HepG2 (cell line): ENCODE measurements at regions not wholly inside any gene's neighbourhood (a gene's known extent, or its start where the extent isn't known, plus 50 kb on each side); places are given as distances from the start of the nearest gene placed in this dataset.

Source experiments
- ATAC-seq: fragments of 200-7000 bp; cut with Tn5 transposase; 3 replicates; pipeline ENCODE4 v1.9.1; 2020; ENCODE audit warnings: mild to moderate bottlenecking, moderate library complexity
- BruUV-seq: library from RNA; stranded (reverse); fragments of 400-500 nt; replicated peaks from 2 replicates; lab custom pipeline; 2021; lab: Mats Ljungman, UMichigan
- CTCF ChIA-PET: fragments of 300-600 bp; formaldehyde crosslinking; extraction: SDS; loops from one replicate; lab custom pipeline; 2021; ENCODE audit warnings: low total read pairs, inconsistent platforms, low intra/inter-chr PET ratio; lab: Yijun Ruan, JAX
- POLR2A ChIA-PET: fragments of 350-600 bp; sonication (Branson Sonifier 250); formaldehyde crosslinking; loops from one replicate; lab custom pipeline; 2020; ENCODE audit warnings: antibody characterized with exemption, inconsistent platforms; lab: Yijun Ruan, JAX
- DNase-seq: peaks from one replicate; pipeline ENCODE4 v3.0.0-alpha.2; 2015; ENCODE audit warnings: low spot score
- FAIRE-seq: peaks from 3 replicates; lab custom pipeline; 2011; peaks lifted over from hg19 to GRCh38; lab: Jason Lieb, UNC
- H2AFZ ChIP-seq: one replicate; pipeline ENCODE4 v1.6.1; 2011; ENCODE audit warnings: low read length, inconsistent platforms
- H3K27ac ChIP-seq: fragments of 300-600 bp; 3 replicates; pipeline ENCODE4 v1.8.0; 2011; ENCODE audit warnings: mixed run types, mild to moderate bottlenecking, mixed read lengths, low read length, inconsistent platforms; ENCODE audit not compliant: insufficient read depth; ENCODE audit errors: extremely low read length
- H3K27me3 ChIP-seq, 2 experiments: fragments of 200-600 bp in 1 of 2; 2 replicates in 1 of 2; 3 replicates in 1 of 2; pipeline versions ENCODE4 v1.6.0 to v1.8.0; 2011; ENCODE audit warnings: low read length in 2 of 2, mild to moderate bottlenecking in 2 of 2, moderate library complexity in 2 of 2, inconsistent platforms in 1 of 2; ENCODE audit not compliant: insufficient read depth in 2 of 2, control insufficient read depth in 1 of 2
- H3K36me3 ChIP-seq, 2 experiments: fragments of 200-600 bp in 1 of 2; replicated peaks in 1 of 2; 2 replicates in 1 of 2; 3 replicates in 1 of 2; pipeline versions ENCODE4 v1.5.1 to v1.8.0; 2011; ENCODE audit warnings: low read length in 2 of 2, inconsistent platforms in 1 of 2; ENCODE audit not compliant: insufficient read depth in 2 of 2, control insufficient read depth in 1 of 2
- H3K4me1 ChIP-seq: 2 replicates; pipeline ENCODE4 v1.5.1; 2012; ENCODE audit warnings: low read length, inconsistent platforms; ENCODE audit not compliant: insufficient read depth
- H3K4me2 ChIP-seq: 2 replicates; pipeline ENCODE4 v1.6.0; 2011; ENCODE audit warnings: low read depth, low read length, inconsistent platforms
- H3K4me3 ChIP-seq, 3 experiments: fragments of 200-600 bp in 1 of 3; sonication (generic), shearing (Covaris generic) in 1 of 3; replicated peaks in 1 of 3; 2 replicates each; pipeline ENCODE4 v1.5.1; 2011 to 2016; ENCODE audit warnings: low read length in 3 of 3, inconsistent platforms in 2 of 3, low read depth in 2 of 3, mild to moderate bottlenecking in 2 of 3, control low read depth in 1 of 3, mixed read lengths in 1 of 3; ENCODE audit not compliant: insufficient read depth in 1 of 3
- H3K79me2 ChIP-seq: one replicate; pipeline ENCODE4 v1.6.1; 2011; ENCODE audit warnings: low read length, inconsistent platforms; ENCODE audit not compliant: insufficient read depth
- H3K9ac ChIP-seq: 2 replicates; pipeline ENCODE4 v1.6.0; 2011; ENCODE audit warnings: mild to moderate bottlenecking, low read depth, low read length, inconsistent platforms; ENCODE audit not compliant: insufficient read depth
- H3K9me3 ChIP-seq: 2 replicates; pipeline ENCODE4 v1.5.1; 2012; ENCODE audit warnings: mild to moderate bottlenecking, low read length
- H4K20me1 ChIP-seq: 2 replicates; pipeline ENCODE4 v1.6.0; 2011; ENCODE audit warnings: inconsistent platforms, mild to moderate bottlenecking, low read length, moderate library complexity; ENCODE audit not compliant: insufficient read depth
- BRD4 ChIP-seq: sonication (generic); formaldehyde crosslinking; IDR thresholded peaks from 2 replicates; pipeline ENCODE4 v1.4.0; 2020; ENCODE audit warnings: missing genetic modification reagents
- HMGA1 ChIP-seq: sonication (generic); formaldehyde crosslinking; conservative IDR thresholded peaks from 2 replicates; pipeline ENCODE4 v1.4.0; 2020; ENCODE audit warnings: missing genetic modification reagents
- HNF4G ChIP-seq, 2 experiments: sonication (generic) in 1 of 2; formaldehyde crosslinking in 1 of 2; IDR thresholded peaks; 2 replicates each; pipeline versions ENCODE4 v1.4.0 to v1.6.1; 2011 to 2020; ENCODE audit warnings: borderline replicate concordance in 2 of 2, low read depth in 2 of 2, mild to moderate bottlenecking in 2 of 2, low read length in 1 of 2, missing genetic modification reagents in 1 of 2, moderate library complexity in 1 of 2
- MXI1 ChIP-seq: IDR thresholded peaks from 3 replicates; pipeline ENCODE4 v1.6.1; 2012; ENCODE audit warnings: low read depth, low read length, inconsistent platforms, borderline replicate concordance
- PLRG1 ChIP-seq: fragments of 450-650 bp; conservative IDR thresholded peaks from 2 replicates; pipeline ENCODE4 v1.6.1; 2016
- PRPF4 ChIP-seq: fragments of 200-400 bp; formaldehyde crosslinking; IDR thresholded peaks from 2 replicates; pipeline ENCODE4 v1.6.1; 2016; ENCODE audit warnings: low read length, low read depth; ENCODE audit not compliant: poor library complexity, severe bottlenecking
- RCOR2 ChIP-seq: IDR thresholded peaks from 2 replicates; pipeline ENCODE4 v1.6.1; 2016; ENCODE audit warnings: missing biosample characterization, missing genetic modification reagents
- STAG1 ChIP-seq: sonication (generic); formaldehyde crosslinking; IDR thresholded peaks from 2 replicates; pipeline ENCODE4 v1.4.0; 2020; ENCODE audit warnings: missing genetic modification reagents
- TEAD2 ChIP-seq: sonication (generic); formaldehyde crosslinking; IDR thresholded peaks from 2 replicates; pipeline ENCODE4 v1.9.0; 2021; ENCODE audit warnings: missing genetic modification reagents
- ZBTB38 ChIP-seq: sonication (generic); formaldehyde crosslinking; IDR thresholded peaks from 2 replicates; pipeline ENCODE4 v1.5.1; 2020; ENCODE audit warnings: mild to moderate bottlenecking, missing genetic modification reagents
- ZFP82 ChIP-seq: sonication (generic); formaldehyde crosslinking; IDR thresholded peaks from 2 replicates; pipeline ENCODE4 v1.5.1; 2020; ENCODE audit warnings: mild to moderate bottlenecking, missing genetic modification reagents, borderline replicate concordance
- ZNF570 ChIP-seq: sonication (generic); formaldehyde crosslinking; IDR thresholded peaks from 2 replicates; pipeline ENCODE4 v1.4.0; 2020; ENCODE audit warnings: mild to moderate bottlenecking, missing genetic modification reagents, borderline replicate concordance
- WGBS: methylation state at CpG from one replicate; pipeline ENCODE4 v1.1.6; 2017; ENCODE audit warnings: low lambda C conversion rate; 5-methylcytosine and 5-hydroxymethylcytosine counted together
- in situ Hi-C: cut with HindIII; loops from 2 replicates; pipeline ENCODE4 v1.10.0; 2017; ENCODE audit warnings: low pct_unique_long_range_greater_than_20kb; ENCODE audit not compliant: extremely low pct_ligation_motif_present
- intact Hi-C: fragments of 100-400 bp; cut with micrococcal nuclease; formaldehyde crosslinking; loops from one replicate; pipeline ENCODE4 v1.10.0; 2022; ENCODE audit not compliant: unreplicated experiment
- TF ChIP-seq, protein P1 (sequence below): sonication (generic); formaldehyde crosslinking; IDR thresholded peaks from 2 replicates; pipeline ENCODE4 v1.8.0; 2022; ENCODE audit warnings: missing genetic modification reagents, mild to moderate bottlenecking, borderline replicate concordance
- TF ChIP-seq, protein P2 (sequence below): sonication (generic); formaldehyde crosslinking; IDR thresholded peaks from 2 replicates; pipeline ENCODE4 v1.4.0; 2020; ENCODE audit warnings: missing genetic modification reagents
- TF ChIP-seq, protein P3 (sequence below): sonication (generic); formaldehyde crosslinking; IDR thresholded peaks from 2 replicates; pipeline ENCODE4 v1.5.0; 2020; ENCODE audit warnings: missing genetic modification reagents, mild to moderate bottlenecking, borderline replicate concordance

DNA sequence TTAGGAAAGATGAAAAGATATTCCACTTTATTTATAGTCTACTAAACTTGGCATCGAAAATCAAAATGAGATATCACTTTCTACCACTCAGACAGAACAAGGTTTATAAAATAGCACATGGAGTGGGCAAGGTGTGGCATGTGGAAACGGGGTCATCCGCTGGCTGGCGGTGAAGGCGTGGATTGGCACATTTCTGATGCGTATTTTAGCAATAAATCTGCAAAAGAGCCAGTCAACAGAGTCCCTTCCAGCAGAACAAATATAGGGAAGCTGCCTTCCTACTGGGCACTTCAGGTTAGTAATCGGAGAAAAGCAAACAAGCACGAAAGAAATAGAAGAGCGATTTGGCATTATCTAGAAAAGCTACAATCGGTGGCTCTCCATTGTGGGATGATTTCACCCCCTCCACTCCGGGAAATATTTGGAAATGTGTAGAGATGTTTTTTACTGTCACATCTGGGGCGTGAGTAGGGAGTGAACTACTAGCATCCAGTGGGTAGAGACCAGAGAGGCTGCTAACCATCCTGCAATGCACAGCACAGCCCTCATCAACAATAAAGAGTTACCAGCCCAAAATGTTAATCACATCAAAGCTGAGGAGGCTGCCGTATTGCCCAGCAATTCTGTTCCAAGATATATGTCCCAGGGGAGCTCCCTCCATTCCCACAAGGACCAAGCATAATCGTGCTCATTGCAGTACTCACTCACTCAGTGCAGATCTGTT is 116.1 kb upstream of the PEG3 start:
- in situ Hi-C loops: no loop called here
- DNase-seq (no peak), ATAC-seq (no peak), FAIRE-seq (no peak)
- peak overlapping the region; percentile 48 for H3K4me2 ChIP-seq
- WGBS: 89% methylated on average over 14 of the region's 14 CpGs
- BruUV-seq: no TSS peak
- H4K20me1 ChIP-seq: no peaks in the 10 kb centered on the region
- ChIA-PET POLR2A (interaction anchor here (2.0 to 2.7 kb wide), 3 partner anchors 19 to 117 kb away, joined by 8 to 34 read pairs (median 9); partner anchors contain the start of genes PEG3 and ZIM2), CTCF (no interaction called here)
- peak overlapping the region; percentile 88 for H3K27ac ChIP-seq
- no peaks in the 10 kb centered on the region for H3K9me3 ChIP-seq
- H3K36me3 ChIP-seq: no peaks in the 10 kb centered on the region
- H3K9ac ChIP-seq: peak overlapping the region; percentile 44
- intact Hi-C loops: loop anchor here (2.0 kb wide), 1 partner anchor 18 kb away; no protein-coding TSS in a partner anchor
- peaks cover 4% of the 10 kb centered on the region for H3K79me2 ChIP-seq
- H3K4me1 ChIP-seq: peaks cover 63% of the 10 kb centered on the region
- no peak overlapping the region for H3K4me3 ChIP-seq
- H3K27me3 ChIP-seq: no peaks in the 10 kb centered on the region
- H2AFZ ChIP-seq: no peak overlapping the region
- no peak for TF ChIP-seq STAG1 (CRISPR knock-in tag)
- no peak for TF ChIP-seq ZFP82 (CRISPR knock-in tag)
- peak; percentile 75 for TF ChIP-seq PRPF4
- no peak for TF ChIP-seq ZNF570
- TF ChIP-seq MXI1: no peak
- TF ChIP-seq HMGA1 (CRISPR knock-in tag): no peak
- TF ChIP-seq, protein P1, sequence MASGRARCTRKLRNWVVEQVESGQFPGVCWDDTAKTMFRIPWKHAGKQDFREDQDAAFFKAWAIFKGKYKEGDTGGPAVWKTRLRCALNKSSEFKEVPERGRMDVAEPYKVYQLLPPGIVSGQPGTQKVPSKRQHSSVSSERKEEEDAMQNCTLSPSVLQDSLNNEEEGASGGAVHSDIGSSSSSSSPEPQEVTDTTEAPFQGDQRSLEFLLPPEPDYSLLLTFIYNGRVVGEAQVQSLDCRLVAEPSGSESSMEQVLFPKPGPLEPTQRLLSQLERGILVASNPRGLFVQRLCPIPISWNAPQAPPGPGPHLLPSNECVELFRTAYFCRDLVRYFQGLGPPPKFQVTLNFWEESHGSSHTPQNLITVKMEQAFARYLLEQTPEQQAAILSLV: no peak
- TF ChIP-seq, protein P2, sequence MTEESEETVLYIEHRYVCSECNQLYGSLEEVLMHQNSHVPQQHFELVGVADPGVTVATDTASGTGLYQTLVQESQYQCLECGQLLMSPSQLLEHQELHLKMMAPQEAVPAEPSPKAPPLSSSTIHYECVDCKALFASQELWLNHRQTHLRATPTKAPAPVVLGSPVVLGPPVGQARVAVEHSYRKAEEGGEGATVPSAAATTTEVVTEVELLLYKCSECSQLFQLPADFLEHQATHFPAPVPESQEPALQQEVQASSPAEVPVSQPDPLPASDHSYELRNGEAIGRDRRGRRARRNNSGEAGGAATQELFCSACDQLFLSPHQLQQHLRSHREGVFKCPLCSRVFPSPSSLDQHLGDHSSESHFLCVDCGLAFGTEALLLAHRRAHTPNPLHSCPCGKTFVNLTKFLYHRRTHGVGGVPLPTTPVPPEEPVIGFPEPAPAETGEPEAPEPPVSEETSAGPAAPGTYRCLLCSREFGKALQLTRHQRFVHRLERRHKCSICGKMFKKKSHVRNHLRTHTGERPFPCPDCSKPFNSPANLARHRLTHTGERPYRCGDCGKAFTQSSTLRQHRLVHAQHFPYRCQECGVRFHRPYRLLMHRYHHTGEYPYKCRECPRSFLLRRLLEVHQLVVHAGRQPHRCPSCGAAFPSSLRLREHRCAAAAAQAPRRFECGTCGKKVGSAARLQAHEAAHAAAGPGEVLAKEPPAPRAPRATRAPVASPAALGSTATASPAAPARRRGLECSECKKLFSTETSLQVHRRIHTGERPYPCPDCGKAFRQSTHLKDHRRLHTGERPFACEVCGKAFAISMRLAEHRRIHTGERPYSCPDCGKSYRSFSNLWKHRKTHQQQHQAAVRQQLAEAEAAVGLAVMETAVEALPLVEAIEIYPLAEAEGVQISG: no peak
- no peak for TF ChIP-seq PLRG1
- TF ChIP-seq ZBTB38 (CRISPR knock-in tag): peak; percentile 90
- TF ChIP-seq BRD4 (CRISPR knock-in tag): 0 out of 2 replicates have a peak, but pooled peaks have one; percentile 35
- TF ChIP-seq RCOR2 (CRISPR knock-in tag): 0 out of 2 replicates have a peak, but pooled peaks have one; percentile 15
- TF ChIP-seq TEAD2: no peak
- TF ChIP-seq, protein P3, sequence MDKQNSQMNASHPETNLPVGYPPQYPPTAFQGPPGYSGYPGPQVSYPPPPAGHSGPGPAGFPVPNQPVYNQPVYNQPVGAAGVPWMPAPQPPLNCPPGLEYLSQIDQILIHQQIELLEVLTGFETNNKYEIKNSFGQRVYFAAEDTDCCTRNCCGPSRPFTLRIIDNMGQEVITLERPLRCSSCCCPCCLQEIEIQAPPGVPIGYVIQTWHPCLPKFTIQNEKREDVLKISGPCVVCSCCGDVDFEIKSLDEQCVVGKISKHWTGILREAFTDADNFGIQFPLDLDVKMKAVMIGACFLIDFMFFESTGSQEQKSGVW (CRISPR knock-in tag): no peak
- no peak for TF ChIP-seq HNF4G (IDR thresholded peaks at IDR 0.05; ENCODE audit: borderline replicate concordance, low read depth, low read length)
- no peak for TF ChIP-seq HNF4G (CRISPR knock-in tag; IDR thresholded peaks at IDR 0.05; ENCODE audit: borderline replicate concordance, low read depth)
